Inflammatory macrophage (primary cell): ENCODE measurements at regions not wholly inside any gene's neighbourhood (a gene's known extent, or its start where the extent isn't known, plus 50 kb on each side); places are given as distances from the start of the nearest gene placed in this dataset.
A peak's percentile ranks its signal among the peaks of the same experiment; 100 is the strongest.

ENCODE experiments used
- DNase-seq, 2 donors: peaks; one replicate each; pipeline ENCODE4 v3.0.0-alpha.2; 2020 to 2022

GRCh38 chr1:67616394-67616985, 68.5 kb upstream of the GADD45A start:
- DNase-seq, result no peak

- DNase-seq, result no peak
Observed at GRCh38 chr1:67618285-67619018, 66.5 kb upstream of the GADD45A start.

- DNase-seq, result no peak
Observed at GRCh38 chr1:67619080-67619479, 65.9 kb upstream of the GADD45A start.

- DNase-seq, result no peak
Observed at GRCh38 chr1:67623906-67624305, 61.1 kb upstream of the GADD45A start.

GRCh38 chr1:67624680-67625079, 60.3 kb upstream of the GADD45A start:
- no peak for DNase-seq

- peak; percentile 19 to 39 for DNase-seq
Observed at GRCh38 chr1:67626090-67626860, 58.7 kb upstream of the GADD45A start.

- no peak for DNase-seq
Observed at GRCh38 chr1:67626861-67627235, 58.2 kb upstream of the GADD45A start.

GRCh38 chr1:67627336-67627735, 57.7 kb upstream of the GADD45A start:
- no peak for DNase-seq

GRCh38 chr1:67627906-67628305, 57.1 kb upstream of the GADD45A start:
- DNase-seq, result no peak

- DNase-seq, result no peak
Observed at GRCh38 chr1:67629370-67630075, 55.5 kb upstream of the GADD45A start.

GRCh38 chr1:67630438-67631045, 54.5 kb upstream of the GADD45A start:
- no peak for DNase-seq

GRCh38 chr1:67632356-67632755, 52.6 kb upstream of the GADD45A start:
- no peak for DNase-seq

GRCh38 chr1:67632811-67633655, 52.0 kb upstream of the GADD45A start:
- DNase-seq, result no peak

- no peak for DNase-seq
Observed at GRCh38 chr1:67634396-67634935, 50.5 kb upstream of the GADD45A start.

GRCh38 chr1:67635055-67635809, 49.8 kb upstream of the GADD45A start:
- DNase-seq, result peak; percentile 7 to 20
